Loucy (cell line): ENCODE measurements at regions not wholly inside any gene's neighbourhood (a gene's known extent, or its start where the extent isn't known, plus 50 kb on each side); places are given as distances from the start of the nearest gene placed in this dataset.

Source experiments
- CTCF ChIP-seq: fragments of 200-600 bp; sonication (generic); conservative IDR thresholded peaks from 2 replicates; pipeline ENCODE4 v1.5.1; 2014; ENCODE audit warnings: mild to moderate bottlenecking, antibody characterized with exemption, low read length
- EZH2phosphoT487 ChIP-seq: fragments of 200-600 bp; IDR thresholded peaks from 2 replicates; pipeline ENCODE4 v1.6.1; 2018; ENCODE audit warnings: antibody characterized with exemption, mild to moderate bottlenecking, moderate library complexity, borderline replicate concordance

DNA sequence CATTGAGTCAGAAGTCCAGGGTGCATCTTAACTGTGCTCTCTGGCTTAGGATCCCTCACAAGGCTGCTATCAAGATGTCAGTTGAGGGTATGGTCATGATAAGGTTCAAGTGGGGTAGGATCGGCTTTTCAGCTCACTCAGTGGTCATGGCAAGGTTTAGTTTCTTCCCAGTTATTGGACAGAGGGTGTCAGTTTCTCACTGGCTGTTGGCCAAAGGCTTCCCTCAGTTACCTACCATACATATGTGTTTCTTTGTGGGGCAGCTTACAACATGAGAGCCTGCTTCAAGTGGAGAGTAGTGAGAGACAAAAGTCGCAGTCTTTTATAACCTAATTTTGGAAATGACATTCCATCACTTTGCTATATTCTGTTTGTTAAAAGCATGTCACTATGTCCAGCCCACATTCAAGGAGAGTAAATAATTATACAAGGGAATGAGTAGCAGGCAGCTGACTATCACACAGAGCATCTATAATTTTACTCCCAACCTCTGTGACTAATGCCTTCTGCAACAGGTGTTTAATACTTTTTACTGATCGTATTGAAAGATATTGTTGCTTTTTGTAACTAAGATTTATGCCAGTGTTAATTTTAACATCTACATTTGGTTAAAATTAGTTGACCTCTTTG lies 572.8 kb upstream of the FBXO33 start:
- TF ChIP-seq CTCF (no peak), EZH2phosphoT487 (no peak)
